ENCODE measurements at regions not wholly inside any gene's neighbourhood (a gene's known extent, or its start where the extent isn't known, plus 50 kb on each side); places are given as distances from the start of the nearest gene placed in this dataset.
"Not testable (repeated sequence)": the region's sequence is repeated elsewhere in the genome, so short reads cannot be mapped to it uniquely, and the experiment has no call there.

GRCh38 chr5:163878490-163878889 is 373.1 kb downstream of the MAT2B start:
- no peak for FAIRE-seq
- TF ChIP-seq POLR2A (IDR thresholded peaks at IDR 0.05; ENCODE audit: low read depth, low read length) = no peak
- DNase-seq (ENCODE audit: insufficient read length, low spot score) = no peak

- no peak for TF ChIP-seq POLR2A (IDR thresholded peaks at IDR 0.05; ENCODE audit: low read depth, low read length)
- DNase-seq (ENCODE audit: insufficient read length, low spot score) = no peak
- no peak for FAIRE-seq
Measured at GRCh38 chr5:163880302-163880701, 374.9 kb downstream of the MAT2B start.

GRCh38 chr5:163885117-163885516 is 379.7 kb downstream of the MAT2B start:
- FAIRE-seq = no peak
- no peak for TF ChIP-seq POLR2A (IDR thresholded peaks at IDR 0.05; ENCODE audit: low read depth, low read length)
- DNase-seq (ENCODE audit: insufficient read length, low spot score) = no peak

- FAIRE-seq (no peak), DNase-seq (ENCODE audit: insufficient read length, low spot score) (no peak)
- no peak for TF ChIP-seq POLR2A (IDR thresholded peaks at IDR 0.05; ENCODE audit: low read depth, low read length)
Measured at GRCh38 chr5:163887854-163888253, 382.4 kb downstream of the MAT2B start.

GRCh38 chr5:163888366-163888765 is 382.9 kb downstream of the MAT2B start:
- TF ChIP-seq POLR2A (IDR thresholded peaks at IDR 0.05; ENCODE audit: low read depth, low read length) = no peak
- DNase-seq (ENCODE audit: insufficient read length, low spot score) (no peak), FAIRE-seq (no peak)

- no peak for TF ChIP-seq POLR2A (IDR thresholded peaks at IDR 0.05; ENCODE audit: low read depth, low read length)
- DNase-seq (ENCODE audit: insufficient read length, low spot score) = no peak
- FAIRE-seq = no peak
Measured at GRCh38 chr5:163889369-163889768, 383.9 kb downstream of the MAT2B start.

GRCh38 chr5:163890261-163890660 is 384.8 kb downstream of the MAT2B start:
- no peak for FAIRE-seq
- no peak for TF ChIP-seq POLR2A (IDR thresholded peaks at IDR 0.05; ENCODE audit: low read depth, low read length)
- no peak for DNase-seq (ENCODE audit: insufficient read length, low spot score)

- DNase-seq (ENCODE audit: insufficient read length, low spot score) = no peak
- TF ChIP-seq POLR2A (IDR thresholded peaks at IDR 0.05; ENCODE audit: low read depth, low read length) = no peak
- FAIRE-seq = no peak
Measured at GRCh38 chr5:163893281-163893680, 387.9 kb downstream of the MAT2B start.

GRCh38 chr5:163894645-163895044 is 389.2 kb downstream of the MAT2B start:
- FAIRE-seq (no peak), DNase-seq (ENCODE audit: insufficient read length, low spot score) (no peak)
- TF ChIP-seq POLR2A (IDR thresholded peaks at IDR 0.05; ENCODE audit: low read depth, low read length) = no peak

- FAIRE-seq (no peak), DNase-seq (ENCODE audit: insufficient read length, low spot score) (no peak)
- no peak for TF ChIP-seq POLR2A (IDR thresholded peaks at IDR 0.05; ENCODE audit: low read depth, low read length)
Measured at GRCh38 chr5:163898873-163899272, 393.5 kb downstream of the MAT2B start.

- not testable (repeated sequence) for FAIRE-seq
Measured at GRCh38 chr5:163907783-163908182, 402.4 kb downstream of the MAT2B start.

GRCh38 chr5:163908253-163908652 is 402.8 kb downstream of the MAT2B start:
- no peak for TF ChIP-seq POLR2A (IDR thresholded peaks at IDR 0.05; ENCODE audit: low read depth, low read length)
- FAIRE-seq = no peak
- DNase-seq (ENCODE audit: insufficient read length, low spot score) = no peak

More at GRCh38 chr5:163907783-163908182, 402.4 kb downstream of the MAT2B start:
- DNase-seq (ENCODE audit: insufficient read length, low spot score) = not testable (repeated sequence)

- no peak for TF ChIP-seq POLR2A (IDR thresholded peaks at IDR 0.05; ENCODE audit: low read depth, low read length)
- no peak for FAIRE-seq
- no peak for DNase-seq (ENCODE audit: insufficient read length, low spot score)
Measured at GRCh38 chr5:163910226-163910625, 404.8 kb downstream of the MAT2B start.

GRCh38 chr5:163912046-163912445 is 406.6 kb downstream of the MAT2B start:
- TF ChIP-seq POLR2A (IDR thresholded peaks at IDR 0.05; ENCODE audit: low read depth, low read length) = no peak
- FAIRE-seq (no peak), DNase-seq (ENCODE audit: insufficient read length, low spot score) (no peak)

- no peak for DNase-seq (ENCODE audit: insufficient read length, low spot score)
- TF ChIP-seq POLR2A (IDR thresholded peaks at IDR 0.05; ENCODE audit: low read depth, low read length) = no peak
- FAIRE-seq = no peak
Measured at GRCh38 chr5:163913548-163913947, 408.1 kb downstream of the MAT2B start.

GRCh38 chr5:163914910-163915309 is 409.5 kb downstream of the MAT2B start:
- FAIRE-seq = no peak
- TF ChIP-seq POLR2A (IDR thresholded peaks at IDR 0.05; ENCODE audit: low read depth, low read length) = no peak
- no peak for DNase-seq (ENCODE audit: insufficient read length, low spot score)

All from H54 (cell line).